ES-I3 (cell line): ENCODE measurements at regions not wholly inside any gene's neighbourhood (a gene's known extent, or its start where the extent isn't known, plus 50 kb on each side); places are given as distances from the start of the nearest gene placed in this dataset.

Experiments
- H3K36me3 ChIP-seq: 2 replicates; pipeline ENCODE4 v1.6.1; 2013; ENCODE audit warnings: mild to moderate bottlenecking, low read length, control low read depth, moderate library complexity; ENCODE audit not compliant: insufficient read depth
- H3K4me1 ChIP-seq: 2 replicates; pipeline ENCODE4 v1.6.1; 2013; ENCODE audit warnings: mild to moderate bottlenecking, control low read depth, low read length; ENCODE audit not compliant: insufficient read depth
- H3K9ac ChIP-seq: 2 replicates; pipeline ENCODE4 v1.6.1; 2013; ENCODE audit warnings: low read depth, mild to moderate bottlenecking, low read length, moderate library complexity
- H3K9me3 ChIP-seq: 2 replicates; pipeline ENCODE4 v1.6.1; 2013; ENCODE audit warnings: mild to moderate bottlenecking, low read length, moderate library complexity; ENCODE audit not compliant: control insufficient read depth, insufficient read depth

GRCh38 chr5:4359847-4360246 lies 764.2 kb downstream of the IRX1 start:
- no peak overlapping the region for H3K9ac ChIP-seq
- no peaks in the 10 kb centered on the region for H3K4me1 ChIP-seq
- no peaks in the 10 kb centered on the region for H3K9me3 ChIP-seq
- H3K36me3 ChIP-seq: no peaks in the 10 kb centered on the region

GRCh38 chr5:4361753-4362152 lies 766.1 kb downstream of the IRX1 start:
- Histone ChIP-seq H3K4me1 (no peaks in the 10 kb centered on the region), H3K9ac (no peak overlapping the region), H3K9me3 (no peaks in the 10 kb centered on the region), H3K36me3 (no peaks in the 10 kb centered on the region)

- no peaks in the 10 kb centered on the region for H3K4me1 ChIP-seq
- H3K9ac ChIP-seq: no peak overlapping the region
- no peaks in the 10 kb centered on the region for H3K9me3 ChIP-seq
- no peaks in the 10 kb centered on the region for H3K36me3 ChIP-seq
These were observed 766.8 kb downstream of the IRX1 start for GRCh38 chr5:4362411-4362810.

- Histone ChIP-seq H3K9me3 (no peaks in the 10 kb centered on the region), H3K9ac (no peak overlapping the region), H3K4me1 (no peaks in the 10 kb centered on the region), H3K36me3 (no peaks in the 10 kb centered on the region)
These were observed 767.4 kb downstream of the IRX1 start for GRCh38 chr5:4363045-4363444.

- H3K9ac ChIP-seq: no peak overlapping the region
- H3K9me3 ChIP-seq: no peaks in the 10 kb centered on the region
- H3K36me3 ChIP-seq: no peaks in the 10 kb centered on the region
- no peaks in the 10 kb centered on the region for H3K4me1 ChIP-seq
These were observed 771.0 kb downstream of the IRX1 start for GRCh38 chr5:4366628-4367027.

GRCh38 chr5:4370218-4370617 lies 769.9 kb upstream of the ADAMTS16 start:
- Histone ChIP-seq H3K9me3 (no peaks in the 10 kb centered on the region), H3K4me1 (no peaks in the 10 kb centered on the region), H3K9ac (no peak overlapping the region), H3K36me3 (no peaks in the 10 kb centered on the region)

- Histone ChIP-seq H3K36me3 (no peaks in the 10 kb centered on the region), H3K4me1 (no peaks in the 10 kb centered on the region), H3K9me3 (no peaks in the 10 kb centered on the region), H3K9ac (no peak overlapping the region)
These were observed 767.6 kb upstream of the ADAMTS16 start for GRCh38 chr5:4372481-4372880.

- Histone ChIP-seq H3K9ac (no peak overlapping the region), H3K36me3 (no peaks in the 10 kb centered on the region), H3K4me1 (no peaks in the 10 kb centered on the region), H3K9me3 (no peaks in the 10 kb centered on the region)
These were observed 766.9 kb upstream of the ADAMTS16 start for GRCh38 chr5:4373051-4373820.

GRCh38 chr5:4374866-4375265 lies 765.3 kb upstream of the ADAMTS16 start:
- Histone ChIP-seq H3K9ac (no peak overlapping the region), H3K9me3 (no peaks in the 10 kb centered on the region), H3K4me1 (no peaks in the 10 kb centered on the region), H3K36me3 (no peaks in the 10 kb centered on the region)

GRCh38 chr5:4375640-4376039 lies 764.5 kb upstream of the ADAMTS16 start:
- H3K4me1 ChIP-seq: no peaks in the 10 kb centered on the region
- no peak overlapping the region for H3K9ac ChIP-seq
- H3K36me3 ChIP-seq: no peaks in the 10 kb centered on the region
- no peaks in the 10 kb centered on the region for H3K9me3 ChIP-seq

GRCh38 chr5:4383102-4383501 lies 757.0 kb upstream of the ADAMTS16 start:
- Histone ChIP-seq H3K9me3 (no peaks in the 10 kb centered on the region), H3K36me3 (no peaks in the 10 kb centered on the region), H3K9ac (no peak overlapping the region), H3K4me1 (no peaks in the 10 kb centered on the region)

- no peaks in the 10 kb centered on the region for H3K36me3 ChIP-seq
These were observed 756.5 kb upstream of the ADAMTS16 start for GRCh38 chr5:4383518-4384198.

GRCh38 chr5:4384649-4385048 lies 755.5 kb upstream of the ADAMTS16 start:
- Histone ChIP-seq H3K9ac (no peak overlapping the region), H3K9me3 (no peaks in the 10 kb centered on the region), H3K4me1 (no peaks in the 10 kb centered on the region), H3K36me3 (no peaks in the 10 kb centered on the region)

More at GRCh38 chr5:4383518-4384198, 756.5 kb upstream of the ADAMTS16 start:
- Histone ChIP-seq H3K4me1 (no peaks in the 10 kb centered on the region), H3K9me3 (no peaks in the 10 kb centered on the region), H3K9ac (no peak overlapping the region)

- H3K9me3 ChIP-seq: no peaks in the 10 kb centered on the region
- no peaks in the 10 kb centered on the region for H3K36me3 ChIP-seq
- no peak overlapping the region for H3K9ac ChIP-seq
- H3K4me1 ChIP-seq: no peaks in the 10 kb centered on the region
These were observed 754.0 kb upstream of the ADAMTS16 start for GRCh38 chr5:4386152-4386551.

GRCh38 chr5:4387290-4387689 lies 752.8 kb upstream of the ADAMTS16 start:
- H3K36me3 ChIP-seq: no peaks in the 10 kb centered on the region
- H3K9ac ChIP-seq: no peak overlapping the region
- H3K9me3 ChIP-seq: no peaks in the 10 kb centered on the region
- no peaks in the 10 kb centered on the region for H3K4me1 ChIP-seq
